Upper lobe of left lung (tissue), 4 donors: ENCODE measurements at regions not wholly inside any gene's neighbourhood (a gene's known extent, or its start where the extent isn't known, plus 50 kb on each side); places are given as distances from the start of the nearest gene placed in this dataset.

Source experiments
- CTCF ChIP-seq, 6 experiments: fragments of 450-650 bp in 4 of 6; fragments of 200-600 bp in 2 of 6; sonication (generic) in 2 of 6; IDR thresholded peaks; one replicate each; pipeline ENCODE4 v1.5.1; 2016 to 2019; ENCODE audit warnings: antibody characterized with exemption in 6 of 6
- POLR2A ChIP-seq, 4 donors: fragments of 450-650 bp; IDR thresholded peaks; one replicate each; pipeline ENCODE4 v1.5.1; 2016 to 2017; ENCODE audit warnings: antibody characterized with exemption in 4 of 4, mild to moderate bottlenecking in 2 of 4

GRCh38 chr12:108449478-108449877, 65.6 kb upstream of the FICD start:
- TF ChIP-seq POLR2A (IDR thresholded peaks at IDR 0.05) (no peak), CTCF (IDR thresholded peaks at IDR 0.05) (no peak)
